ENCODE measurements at regions not wholly inside any gene's neighbourhood (a gene's known extent, or its start where the extent isn't known, plus 50 kb on each side); places are given as distances from the start of the nearest gene placed in this dataset.
"Not testable (repeated sequence)": the region's sequence is repeated elsewhere in the genome, so short reads cannot be mapped to it uniquely, and the experiment has no call there.

GRCh38 chr7:37557571-37558209 lies 109.0 kb upstream of the ELMO1 start:
- 29% methylated on average over 4 of the region's 5 CpGs for WGBS (ENCODE audit: insufficient coverage)
- DNase-seq (ENCODE audit: low read depth in 4 of 6, low spot score in 6 of 6): peak in 3 of 6 donors; percentile 46 to 76 (median 54)
- H3K27ac ChIP-seq (ENCODE audit: low read depth, low read length): no peak overlapping the region

GRCh38 chr7:37558320-37559096 lies 109.8 kb upstream of the ELMO1 start:
- no peaks in the 10 kb centered on the region for H3K27me3 ChIP-seq (ENCODE audit: control insufficient read depth, insufficient read depth, low read length)
- no peak overlapping the region for H3K27ac ChIP-seq (ENCODE audit: low read depth, low read length)
- H3K4me1 ChIP-seq (ENCODE audit: control insufficient read depth, insufficient read depth, low read length): peaks cover 10% of the 10 kb centered on the region
- no peaks in the 10 kb centered on the region for H3K9me3 ChIP-seq (ENCODE audit: control insufficient read depth, insufficient read depth, low read length)
- 75% methylated on average over 2 of the region's 3 CpGs for WGBS (ENCODE audit: insufficient coverage)
- H3K36me3 ChIP-seq (ENCODE audit: control insufficient read depth, insufficient read depth, low read length): no peaks in the 10 kb centered on the region
- no peak overlapping the region for H3K4me3 ChIP-seq (ENCODE audit: low read depth, low read length)
- no peak for DNase-seq (ENCODE audit: low read depth in 4 of 6, low spot score in 6 of 6)

More at GRCh38 chr7:37557571-37558209, 109.0 kb upstream of the ELMO1 start:
- H3K4me3 ChIP-seq (ENCODE audit: low read depth, low read length): no peak overlapping the region
- peaks cover 10% of the 10 kb centered on the region for H3K4me1 ChIP-seq (ENCODE audit: control insufficient read depth, insufficient read depth, low read length)
- H3K36me3 ChIP-seq (ENCODE audit: control insufficient read depth, insufficient read depth, low read length): no peaks in the 10 kb centered on the region
- no peaks in the 10 kb centered on the region for H3K9me3 ChIP-seq (ENCODE audit: control insufficient read depth, insufficient read depth, low read length)
- H3K27me3 ChIP-seq (ENCODE audit: control insufficient read depth, insufficient read depth, low read length): no peaks in the 10 kb centered on the region

- Histone ChIP-seq H3K9me3 (ENCODE audit: control insufficient read depth, insufficient read depth, low read length) (no peaks in the 10 kb centered on the region), H3K27me3 (ENCODE audit: control insufficient read depth, insufficient read depth, low read length) (no peaks in the 10 kb centered on the region), H3K27ac (ENCODE audit: low read depth, low read length) (no peak overlapping the region), H3K4me3 (ENCODE audit: low read depth, low read length) (no peak overlapping the region), H3K4me1 (ENCODE audit: control insufficient read depth, insufficient read depth, low read length) (no peaks in the 10 kb centered on the region), H3K36me3 (ENCODE audit: control insufficient read depth, insufficient read depth, low read length) (no peaks in the 10 kb centered on the region)
- DNase-seq (ENCODE audit: low read depth in 4 of 6, low spot score in 6 of 6): no peak
- 100% methylated on average over 3 of the region's 6 CpGs for WGBS (ENCODE audit: insufficient coverage)
Measured at GRCh38 chr7:37570145-37570544, 113.4 kb upstream of the GPR141 start.

GRCh38 chr7:37571806-37572205 lies 111.8 kb upstream of the GPR141 start:
- no peaks in the 10 kb centered on the region for H3K36me3 ChIP-seq (ENCODE audit: control insufficient read depth, insufficient read depth, low read length)
- H3K27me3 ChIP-seq (ENCODE audit: control insufficient read depth, insufficient read depth, low read length): no peaks in the 10 kb centered on the region
- H3K9me3 ChIP-seq (ENCODE audit: control insufficient read depth, insufficient read depth, low read length): no peaks in the 10 kb centered on the region
- no peak overlapping the region for H3K4me3 ChIP-seq (ENCODE audit: low read depth, low read length)
- WGBS (ENCODE audit: insufficient coverage): no CpG with 5 or more reads among the region's 3 CpGs
- DNase-seq (ENCODE audit: low read depth in 4 of 6, low spot score in 6 of 6): no peak
- H3K27ac ChIP-seq (ENCODE audit: low read depth, low read length): no peak overlapping the region
- no peaks in the 10 kb centered on the region for H3K4me1 ChIP-seq (ENCODE audit: control insufficient read depth, insufficient read depth, low read length)

GRCh38 chr7:37577412-37577811 lies 106.2 kb upstream of the GPR141 start:
- H3K9me3 ChIP-seq (ENCODE audit: control insufficient read depth, insufficient read depth, low read length): no peaks in the 10 kb centered on the region
- no peak overlapping the region for H3K27ac ChIP-seq (ENCODE audit: low read depth, low read length)
- no peaks in the 10 kb centered on the region for H3K4me1 ChIP-seq (ENCODE audit: control insufficient read depth, insufficient read depth, low read length)
- WGBS (ENCODE audit: insufficient coverage): no CpG with 5 or more reads among the region's 2 CpGs
- no peak overlapping the region for H3K4me3 ChIP-seq (ENCODE audit: low read depth, low read length)
- peak in 1 of 6 donors; percentile 30 for DNase-seq (ENCODE audit: low read depth in 4 of 6, low spot score in 6 of 6)
- no peaks in the 10 kb centered on the region for H3K36me3 ChIP-seq (ENCODE audit: control insufficient read depth, insufficient read depth, low read length)
- no peaks in the 10 kb centered on the region for H3K27me3 ChIP-seq (ENCODE audit: control insufficient read depth, insufficient read depth, low read length)

- no peak for DNase-seq (ENCODE audit: low read depth in 4 of 6, low spot score in 6 of 6)
- Histone ChIP-seq H3K27me3 (ENCODE audit: control insufficient read depth, insufficient read depth, low read length) (no peaks in the 10 kb centered on the region), H3K4me3 (ENCODE audit: low read depth, low read length) (no peak overlapping the region), H3K4me1 (ENCODE audit: control insufficient read depth, insufficient read depth, low read length) (no peaks in the 10 kb centered on the region), H3K9me3 (ENCODE audit: control insufficient read depth, insufficient read depth, low read length) (no peaks in the 10 kb centered on the region), H3K27ac (ENCODE audit: low read depth, low read length) (no peak overlapping the region), H3K36me3 (ENCODE audit: control insufficient read depth, insufficient read depth, low read length) (no peaks in the 10 kb centered on the region)
- 50% methylated on average over 1 of the region's 4 CpGs for WGBS (ENCODE audit: insufficient coverage)
Measured at GRCh38 chr7:37577901-37578300, 105.7 kb upstream of the GPR141 start.

- DNase-seq (ENCODE audit: low read depth in 4 of 6, low spot score in 6 of 6): no peak
- Histone ChIP-seq H3K27ac (ENCODE audit: low read depth, low read length) (no peak overlapping the region), H3K27me3 (ENCODE audit: control insufficient read depth, insufficient read depth, low read length) (no peaks in the 10 kb centered on the region), H3K4me1 (ENCODE audit: control insufficient read depth, insufficient read depth, low read length) (no peaks in the 10 kb centered on the region), H3K4me3 (ENCODE audit: low read depth, low read length) (no peak overlapping the region), H3K36me3 (ENCODE audit: control insufficient read depth, insufficient read depth, low read length) (no peaks in the 10 kb centered on the region), H3K9me3 (ENCODE audit: control insufficient read depth, insufficient read depth, low read length) (no peaks in the 10 kb centered on the region)
- no CpG with 5 or more reads among the region's 1 CpG for WGBS (ENCODE audit: insufficient coverage)
Measured at GRCh38 chr7:37578350-37578749, 105.2 kb upstream of the GPR141 start.

GRCh38 chr7:37580376-37580775 lies 103.2 kb upstream of the GPR141 start:
- no CpG with 5 or more reads among the region's 3 CpGs for WGBS (ENCODE audit: insufficient coverage)

GRCh38 chr7:37584651-37585463 lies 98.7 kb upstream of the GPR141 start:
- no CpG with 5 or more reads among the region's 4 CpGs for WGBS (ENCODE audit: insufficient coverage)
- not testable (repeated sequence) for H3K4me1 ChIP-seq (ENCODE audit: control insufficient read depth, insufficient read depth, low read length); H3K27me3 ChIP-seq (ENCODE audit: control insufficient read depth, insufficient read depth, low read length); H3K9me3 ChIP-seq (ENCODE audit: control insufficient read depth, insufficient read depth, low read length); H3K36me3 ChIP-seq (ENCODE audit: control insufficient read depth, insufficient read depth, low read length); H3K4me3 ChIP-seq (ENCODE audit: low read depth, low read length); DNase-seq (ENCODE audit: low read depth in 4 of 6, low spot score in 6 of 6); H3K27ac ChIP-seq (ENCODE audit: low read depth, low read length)

More at GRCh38 chr7:37580376-37580775, 103.2 kb upstream of the GPR141 start:
- no peaks in the 10 kb centered on the region for H3K36me3 ChIP-seq (ENCODE audit: control insufficient read depth, insufficient read depth, low read length)
- DNase-seq (ENCODE audit: low read depth in 4 of 6, low spot score in 6 of 6): peak in 2 of 6 donors; percentile 82 to 87
- no peaks in the 10 kb centered on the region for H3K27me3 ChIP-seq (ENCODE audit: control insufficient read depth, insufficient read depth, low read length)
- no peak overlapping the region for H3K4me3 ChIP-seq (ENCODE audit: low read depth, low read length)
- no peaks in the 10 kb centered on the region for H3K9me3 ChIP-seq (ENCODE audit: control insufficient read depth, insufficient read depth, low read length)
- H3K27ac ChIP-seq (ENCODE audit: low read depth, low read length): no peak overlapping the region
- no peaks in the 10 kb centered on the region for H3K4me1 ChIP-seq (ENCODE audit: control insufficient read depth, insufficient read depth, low read length)
